CD14-positive monocyte (primary cell): ENCODE measurements at regions not wholly inside any gene's neighbourhood (a gene's known extent, or its start where the extent isn't known, plus 50 kb on each side); places are given as distances from the start of the nearest gene placed in this dataset.

Source experiments
- DNase-seq, 3 donors: peaks; one replicate each; pipeline ENCODE4 v3.0.0-alpha.2; 2011 to 2022
- H2AFZ ChIP-seq: 2 replicates; pipeline ENCODE4 v1.6.0; 2012; ENCODE audit warnings: mild to moderate bottlenecking, low read depth, low read length, inconsistent platforms; ENCODE audit not compliant: insufficient read depth, poor library complexity, severe bottlenecking
- H3K27ac ChIP-seq, 2 donors: 1 replicate in 1 of 2; 2 replicates in 1 of 2; pipeline ENCODE4 v1.5.1; 2012 to 2013; ENCODE audit warnings: low read length in 2 of 2, control low read depth in 1 of 2, inconsistent platforms in 1 of 2, low read depth in 1 of 2, mild to moderate bottlenecking in 1 of 2
- H3K27me3 ChIP-seq, 2 donors: one replicate each; pipeline versions ENCODE4 v1.6.0 to v1.6.1; 2011 to 2013; ENCODE audit warnings: low read length in 2 of 2; ENCODE audit not compliant: control insufficient read depth in 2 of 2, insufficient read depth in 2 of 2
- H3K36me3 ChIP-seq, 2 donors: replicated peaks in 1 of 2; 1 replicate in 1 of 2; 2 replicates in 1 of 2; pipeline versions ENCODE4 v1.5.1 to v1.6.1; 2012 to 2013; ENCODE audit warnings: low read length in 2 of 2, control low read depth in 1 of 2, inconsistent platforms in 1 of 2, mild to moderate bottlenecking in 1 of 2; ENCODE audit not compliant: insufficient read depth in 2 of 2, control insufficient read depth in 1 of 2
- H3K4me1 ChIP-seq, 2 donors: 1 replicate in 1 of 2; 2 replicates in 1 of 2; pipeline versions ENCODE4 v1.5.1 to v1.6.1; 2012 to 2013; ENCODE audit warnings: low read length in 2 of 2, control low read depth in 1 of 2, inconsistent platforms in 1 of 2, mild to moderate bottlenecking in 1 of 2, moderate library complexity in 1 of 2; ENCODE audit not compliant: insufficient read depth in 2 of 2, control insufficient read depth in 1 of 2
- H3K4me2 ChIP-seq: replicated peaks from 2 replicates; pipeline ENCODE3; 2012; ENCODE audit warnings: low read length, moderate library complexity, mild to moderate bottlenecking; ENCODE audit not compliant: poor library complexity, severe bottlenecking; ENCODE audit errors: extremely low read depth
- H3K4me3 ChIP-seq, 3 experiments: fragments of 200-600 bp in 1 of 3; sonication (generic) in 1 of 3; replicated peaks in 1 of 3; 1 replicate in 2 of 3; 2 replicates in 1 of 3; pipeline ENCODE4 v1.5.1; 2011 to 2013; ENCODE audit warnings: low read length in 3 of 3, mild to moderate bottlenecking in 3 of 3, control low read depth in 2 of 3, low read depth in 2 of 3, inconsistent platforms in 1 of 3, moderate library complexity in 1 of 3
- H3K79me2 ChIP-seq: 2 replicates; pipeline ENCODE4 v1.6.0; 2012; ENCODE audit warnings: mild to moderate bottlenecking, control low read depth, inconsistent platforms, low read length, moderate library complexity; ENCODE audit not compliant: insufficient read depth
- H3K9ac ChIP-seq: 2 replicates; pipeline ENCODE4 v1.6.0; 2017; ENCODE audit warnings: low read length, mild to moderate bottlenecking; ENCODE audit not compliant: insufficient read depth, poor library complexity, severe bottlenecking
- H3K9me3 ChIP-seq, 2 donors: replicated peaks in 1 of 2; 1 replicate in 1 of 2; 2 replicates in 1 of 2; pipeline versions ENCODE4 v1.5.1 to v1.6.1; 2012 to 2013; ENCODE audit warnings: low read length in 2 of 2, control low read depth in 1 of 2; ENCODE audit not compliant: control insufficient read depth in 1 of 2, insufficient read depth in 1 of 2
- H4K20me1 ChIP-seq: 2 replicates; pipeline ENCODE4 v1.6.0; 2012; ENCODE audit warnings: mild to moderate bottlenecking, low read length, control low read depth, moderate library complexity; ENCODE audit not compliant: insufficient read depth
- H3K27ac Mint-ChIP-seq, 7 donors: one replicate each; pipeline ENCODE4 v1.8.0; 2020; ENCODE audit warnings: mild to moderate bottlenecking in 7 of 7, mixed read lengths in 7 of 7, moderate library complexity in 6 of 7, inconsistent platforms in 2 of 7
- H3K27me3 Mint-ChIP-seq, 3 donors: one replicate each; pipeline ENCODE4 v1.8.0; 2021 to 2022; ENCODE audit warnings: low read depth in 3 of 3, mild to moderate bottlenecking in 3 of 3, mixed read lengths in 3 of 3, moderate library complexity in 3 of 3, inconsistent platforms in 1 of 3
- H3K36me3 Mint-ChIP-seq, 2 donors: one replicate each; pipeline ENCODE4 v1.8.0; 2020; ENCODE audit warnings: mixed read lengths in 2 of 2, inconsistent platforms in 1 of 2, mild to moderate bottlenecking in 1 of 2
- H3K4me1 Mint-ChIP-seq: one replicate; pipeline ENCODE4 v1.8.0; 2020; ENCODE audit warnings: mild to moderate bottlenecking, mixed read lengths
- H3K4me3 Mint-ChIP-seq, 2 donors: one replicate each; pipeline ENCODE4 v1.8.0; 2020; ENCODE audit warnings: mild to moderate bottlenecking in 2 of 2, mixed read lengths in 2 of 2, moderate library complexity in 1 of 2
- H3K9me3 Mint-ChIP-seq, 7 donors: one replicate each; pipeline ENCODE4 v1.8.0; 2020 to 2022; ENCODE audit warnings: mixed read lengths in 7 of 7, mild to moderate bottlenecking in 6 of 7, moderate library complexity in 6 of 7, inconsistent platforms in 2 of 7
- WGBS: methylation state at CpG from one replicate; pipeline ENCODE4 v1.1.5; 2013; ENCODE audit warnings: missing lambda C conversion rate; ENCODE audit not compliant: insufficient coverage; 5-methylcytosine and 5-hydroxymethylcytosine counted together
- intact Hi-C, 2 donors: fragments of 100-400 bp; cut with micrococcal nuclease; formaldehyde crosslinking; loops; one replicate each; pipeline versions ENCODE4 v1.15.0 to v1.15.1; 2023
- TF ChIP-seq, protein P1 (sequence below): fragments of 200-600 bp; IDR thresholded peaks from one replicate; pipeline ENCODE4 v1.8.0; 2022; ENCODE audit warnings: antibody characterized with exemption, mild to moderate bottlenecking

DNA sequence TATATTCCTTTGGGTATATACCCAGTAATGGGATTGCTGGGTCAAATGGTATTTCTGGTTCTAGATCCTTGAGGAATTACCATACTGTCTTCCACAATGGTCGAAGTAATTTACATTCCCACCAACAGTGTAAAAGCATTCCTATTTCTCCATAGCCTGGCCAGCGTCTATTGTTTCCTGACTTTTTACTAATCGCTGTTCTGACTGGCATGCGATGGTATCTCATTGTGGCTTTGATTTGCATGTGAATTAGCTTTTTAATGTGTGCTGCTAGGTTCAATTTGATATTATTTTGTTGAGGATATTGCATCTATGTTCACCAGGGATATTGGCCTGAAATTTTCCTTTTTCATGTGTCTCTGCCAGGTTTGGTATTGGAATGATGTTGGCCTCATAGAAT is 67.4 kb upstream of the VRK2 start:
- Mint-ChIP-seq H3K27me3 (no peaks in the 10 kb centered on the region), H3K36me3 (no peaks in the 10 kb centered on the region), H3K4me1 (no peaks in the 10 kb centered on the region), H3K27ac (no peak overlapping the region), H3K9me3 (peaks cover 3 to 15% (median 10%) of the 10 kb centered on the region in 7 donors), H3K4me3 (no peak overlapping the region)
- intact Hi-C loops = no loop called here
- H3K9me3 ChIP-seq = peaks cover 0 to 7% of the 10 kb centered on the region in 2 donors
- H3K4me3 ChIP-seq = no peak overlapping the region
- H3K36me3 ChIP-seq = no peaks in the 10 kb centered on the region
- TF ChIP-seq, protein P1, sequence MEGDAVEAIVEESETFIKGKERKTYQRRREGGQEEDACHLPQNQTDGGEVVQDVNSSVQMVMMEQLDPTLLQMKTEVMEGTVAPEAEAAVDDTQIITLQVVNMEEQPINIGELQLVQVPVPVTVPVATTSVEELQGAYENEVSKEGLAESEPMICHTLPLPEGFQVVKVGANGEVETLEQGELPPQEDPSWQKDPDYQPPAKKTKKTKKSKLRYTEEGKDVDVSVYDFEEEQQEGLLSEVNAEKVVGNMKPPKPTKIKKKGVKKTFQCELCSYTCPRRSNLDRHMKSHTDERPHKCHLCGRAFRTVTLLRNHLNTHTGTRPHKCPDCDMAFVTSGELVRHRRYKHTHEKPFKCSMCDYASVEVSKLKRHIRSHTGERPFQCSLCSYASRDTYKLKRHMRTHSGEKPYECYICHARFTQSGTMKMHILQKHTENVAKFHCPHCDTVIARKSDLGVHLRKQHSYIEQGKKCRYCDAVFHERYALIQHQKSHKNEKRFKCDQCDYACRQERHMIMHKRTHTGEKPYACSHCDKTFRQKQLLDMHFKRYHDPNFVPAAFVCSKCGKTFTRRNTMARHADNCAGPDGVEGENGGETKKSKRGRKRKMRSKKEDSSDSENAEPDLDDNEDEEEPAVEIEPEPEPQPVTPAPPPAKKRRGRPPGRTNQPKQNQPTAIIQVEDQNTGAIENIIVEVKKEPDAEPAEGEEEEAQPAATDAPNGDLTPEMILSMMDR = no peak
- H3K27me3 ChIP-seq = no peaks in the 10 kb centered on the region
- no peaks in the 10 kb centered on the region for H3K4me1 ChIP-seq
- DNase-seq = no peak
- H3K4me2 ChIP-seq = no peak overlapping the region
- no CpG with 5 or more reads among the region's 4 CpGs for WGBS
- H3K79me2 ChIP-seq = no peaks in the 10 kb centered on the region
- H3K27ac ChIP-seq = no peak overlapping the region
- no peak overlapping the region for H2AFZ ChIP-seq
- no peak overlapping the region for H3K9ac ChIP-seq
- H4K20me1 ChIP-seq = no peaks in the 10 kb centered on the region

DNA sequence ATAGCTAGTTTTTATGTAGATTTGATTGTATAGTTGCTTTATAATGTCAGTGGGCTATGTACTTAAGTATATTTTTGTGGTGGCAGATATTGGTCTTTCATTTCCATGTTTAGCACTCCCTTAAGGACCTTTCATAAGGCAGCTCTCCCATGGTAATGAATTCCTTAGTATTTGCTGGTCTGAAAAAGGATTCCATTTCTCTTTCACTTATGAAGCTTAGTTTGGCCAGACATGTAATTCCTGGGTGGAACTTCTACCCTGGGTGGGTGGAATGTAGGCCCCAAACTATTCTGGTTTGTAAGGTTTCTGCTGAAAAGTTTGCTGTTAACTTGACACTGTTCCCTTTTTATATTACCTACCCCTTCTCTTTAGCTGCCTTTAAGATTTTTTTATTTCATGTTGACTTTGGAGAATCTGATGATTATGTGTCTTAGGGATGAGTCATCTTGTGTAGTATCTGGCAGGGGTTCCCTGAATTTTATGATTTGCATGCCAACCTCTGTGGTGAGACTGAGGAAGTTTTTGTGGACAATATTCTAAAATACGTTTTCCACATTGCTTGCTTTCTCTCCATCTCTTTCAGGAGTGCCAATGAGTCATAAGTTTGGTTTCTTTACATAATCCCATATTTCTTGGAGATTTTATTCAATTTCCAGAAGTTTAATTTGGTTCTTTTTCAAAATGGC is 65.4 kb upstream of the VRK2 start:
- DNase-seq = peak in 1 of 3 donors; percentile 10
- no CpG with 5 or more reads among the region's 1 CpG for WGBS
- H3K36me3 ChIP-seq = no peaks in the 10 kb centered on the region
- H3K9ac ChIP-seq = no peak overlapping the region
- Mint-ChIP-seq H3K4me3 (no peak overlapping the region), H3K36me3 (no peaks in the 10 kb centered on the region), H3K27ac (no peak overlapping the region), H3K27me3 (no peaks in the 10 kb centered on the region), H3K4me1 (no peaks in the 10 kb centered on the region), H3K9me3 (peaks cover 3 to 15% (median 8%) of the 10 kb centered on the region in 7 donors)
- no peaks in the 10 kb centered on the region for H4K20me1 ChIP-seq
- no peak overlapping the region for H3K27ac ChIP-seq
- H3K4me1 ChIP-seq = no peaks in the 10 kb centered on the region
- no peaks in the 10 kb centered on the region for H3K79me2 ChIP-seq
- H3K9me3 ChIP-seq = peaks cover 0 to 7% of the 10 kb centered on the region in 2 donors
- H3K4me2 ChIP-seq = no peak overlapping the region
- no peak overlapping the region for H3K4me3 ChIP-seq
- intact Hi-C loops = no loop called here
- no peak overlapping the region for H2AFZ ChIP-seq
- no peaks in the 10 kb centered on the region for H3K27me3 ChIP-seq
- TF ChIP-seq, protein P1 = no peak
